Activated naive CD4-positive, alpha-beta T cell treated with anti-CD3 and anti-CD28 coated beads, Interleukin-2, amount 10 ng/mL, durations not matched to agents 7 days and 5 days (primary cell): ENCODE measurements at regions not wholly inside any gene's neighbourhood (a gene's known extent, or its start where the extent isn't known, plus 50 kb on each side); places are given as distances from the start of the nearest gene placed in this dataset.

Experiments used
- CTCF ChIA-PET: fragments of 350-600 bp; sonication (Branson Sonifier 250); formaldehyde crosslinking; loops from one replicate; lab custom pipeline; 2021; ENCODE audit warnings: antibody characterized with exemption; lab: Charles Lee
- DNase-seq: peaks from one replicate; pipeline ENCODE4 v3.0.0-alpha.2; 2020
- H3K27ac Mint-ChIP-seq: one replicate; pipeline ENCODE4 v1.8.0; 2021; ENCODE audit warnings: mild to moderate bottlenecking, moderate library complexity, mixed read lengths
- H3K27me3 Mint-ChIP-seq: one replicate; pipeline ENCODE4 v1.8.0; 2021; ENCODE audit warnings: mild to moderate bottlenecking, mixed read lengths
- H3K36me3 Mint-ChIP-seq: one replicate; pipeline ENCODE4 v1.8.0; 2021; ENCODE audit warnings: mixed read lengths
- H3K4me1 Mint-ChIP-seq: one replicate; pipeline ENCODE4 v1.8.0; 2021; ENCODE audit warnings: mixed read lengths
- H3K4me3 Mint-ChIP-seq: one replicate; pipeline ENCODE4 v1.8.0; 2021; ENCODE audit warnings: mild to moderate bottlenecking, moderate library complexity, mixed read lengths
- H3K9me3 Mint-ChIP-seq: one replicate; pipeline ENCODE4 v1.8.0; 2021; ENCODE audit warnings: mixed read lengths

GRCh38 chr4:147351083-147351787, 129.7 kb upstream of the EDNRA start:
- no peak for DNase-seq
- Mint-ChIP-seq H3K27me3 (no peaks in the 10 kb centered on the region), H3K9me3 (no peaks in the 10 kb centered on the region), H3K36me3 (no peaks in the 10 kb centered on the region), H3K4me3 (no peak overlapping the region), H3K27ac (no peak overlapping the region), H3K4me1 (no peaks in the 10 kb centered on the region)
- CTCF ChIA-PET: no interaction called here

- Mint-ChIP-seq H3K4me3 (no peak overlapping the region), H3K27me3 (no peaks in the 10 kb centered on the region), H3K9me3 (no peaks in the 10 kb centered on the region), H3K36me3 (no peaks in the 10 kb centered on the region), H3K27ac (no peak overlapping the region), H3K4me1 (no peaks in the 10 kb centered on the region)
- DNase-seq: no peak
- CTCF ChIA-PET: no interaction called here
These were observed 126.7 kb upstream of the EDNRA start for GRCh38 chr4:147354237-147354636.

- no peak for DNase-seq
- Mint-ChIP-seq H3K27me3 (no peaks in the 10 kb centered on the region), H3K4me3 (no peak overlapping the region), H3K27ac (no peak overlapping the region), H3K36me3 (no peaks in the 10 kb centered on the region), H3K9me3 (no peaks in the 10 kb centered on the region), H3K4me1 (no peaks in the 10 kb centered on the region)
- CTCF ChIA-PET: no interaction called here
These were observed 125.8 kb upstream of the EDNRA start for GRCh38 chr4:147355032-147355656.

- Mint-ChIP-seq H3K4me3 (no peak overlapping the region), H3K4me1 (no peaks in the 10 kb centered on the region), H3K36me3 (no peaks in the 10 kb centered on the region), H3K27ac (no peak overlapping the region), H3K27me3 (no peaks in the 10 kb centered on the region), H3K9me3 (no peaks in the 10 kb centered on the region)
- DNase-seq: no peak
- CTCF ChIA-PET: no interaction called here
These were observed 125.0 kb upstream of the EDNRA start for GRCh38 chr4:147355847-147356246.

GRCh38 chr4:147360301-147360700, 120.6 kb upstream of the EDNRA start:
- no peaks in the 10 kb centered on the region for H3K9me3 Mint-ChIP-seq
- no peak overlapping the region for H3K4me3 Mint-ChIP-seq
- no peaks in the 10 kb centered on the region for H3K4me1 Mint-ChIP-seq
- DNase-seq: no peak
- H3K27ac Mint-ChIP-seq: no peak overlapping the region
- CTCF ChIA-PET: no interaction called here
- H3K36me3 Mint-ChIP-seq: no peaks in the 10 kb centered on the region
- no peaks in the 10 kb centered on the region for H3K27me3 Mint-ChIP-seq

GRCh38 chr4:147361726-147362125, 119.2 kb upstream of the EDNRA start:
- Mint-ChIP-seq H3K27me3 (no peaks in the 10 kb centered on the region), H3K4me3 (no peak overlapping the region), H3K4me1 (no peaks in the 10 kb centered on the region), H3K9me3 (no peaks in the 10 kb centered on the region), H3K27ac (no peak overlapping the region), H3K36me3 (no peaks in the 10 kb centered on the region)
- CTCF ChIA-PET: no interaction called here
- DNase-seq: no peak

- Mint-ChIP-seq H3K4me3 (no peak overlapping the region), H3K27ac (no peak overlapping the region), H3K4me1 (no peaks in the 10 kb centered on the region), H3K27me3 (no peaks in the 10 kb centered on the region), H3K9me3 (no peaks in the 10 kb centered on the region), H3K36me3 (no peaks in the 10 kb centered on the region)
- CTCF ChIA-PET: no interaction called here
- DNase-seq: no peak
These were observed 118.0 kb upstream of the EDNRA start for GRCh38 chr4:147362938-147363337.

- Mint-ChIP-seq H3K36me3 (no peaks in the 10 kb centered on the region), H3K27ac (no peak overlapping the region), H3K9me3 (no peaks in the 10 kb centered on the region), H3K27me3 (no peaks in the 10 kb centered on the region), H3K4me3 (no peak overlapping the region), H3K4me1 (no peaks in the 10 kb centered on the region)
- CTCF ChIA-PET: no interaction called here
- no peak for DNase-seq
These were observed 117.4 kb upstream of the EDNRA start for GRCh38 chr4:147363514-147363913.

- no peaks in the 10 kb centered on the region for H3K9me3 Mint-ChIP-seq
- no peak overlapping the region for H3K4me3 Mint-ChIP-seq
- CTCF ChIA-PET: no interaction called here
- no peaks in the 10 kb centered on the region for H3K27me3 Mint-ChIP-seq
- H3K27ac Mint-ChIP-seq: no peak overlapping the region
- no peak for DNase-seq
- no peaks in the 10 kb centered on the region for H3K4me1 Mint-ChIP-seq
- H3K36me3 Mint-ChIP-seq: no peaks in the 10 kb centered on the region
These were observed 115.5 kb upstream of the EDNRA start for GRCh38 chr4:147365396-147365795.

GRCh38 chr4:147366164-147366563, 114.7 kb upstream of the EDNRA start:
- no peak for DNase-seq

GRCh38 chr4:147367891-147368290, 113.0 kb upstream of the EDNRA start:
- H3K27ac Mint-ChIP-seq: no peak overlapping the region
- no peak for DNase-seq
- H3K27me3 Mint-ChIP-seq: no peaks in the 10 kb centered on the region
- CTCF ChIA-PET: no interaction called here
- H3K9me3 Mint-ChIP-seq: no peaks in the 10 kb centered on the region
- no peak overlapping the region for H3K4me3 Mint-ChIP-seq
- no peaks in the 10 kb centered on the region for H3K36me3 Mint-ChIP-seq
- H3K4me1 Mint-ChIP-seq: no peaks in the 10 kb centered on the region

More at GRCh38 chr4:147366164-147366563, 114.7 kb upstream of the EDNRA start:
- CTCF ChIA-PET: no interaction called here
- H3K9me3 Mint-ChIP-seq: no peaks in the 10 kb centered on the region
- H3K36me3 Mint-ChIP-seq: no peaks in the 10 kb centered on the region
- H3K4me3 Mint-ChIP-seq: no peak overlapping the region
- no peak overlapping the region for H3K27ac Mint-ChIP-seq
- H3K27me3 Mint-ChIP-seq: no peaks in the 10 kb centered on the region
- no peaks in the 10 kb centered on the region for H3K4me1 Mint-ChIP-seq

GRCh38 chr4:147368948-147369347, 111.9 kb upstream of the EDNRA start:
- Mint-ChIP-seq H3K9me3 (no peaks in the 10 kb centered on the region), H3K4me1 (no peaks in the 10 kb centered on the region), H3K27ac (no peak overlapping the region), H3K27me3 (no peaks in the 10 kb centered on the region), H3K36me3 (no peaks in the 10 kb centered on the region), H3K4me3 (no peak overlapping the region)
- DNase-seq: no peak
- CTCF ChIA-PET: no interaction called here

- H3K9me3 Mint-ChIP-seq: no peaks in the 10 kb centered on the region
- H3K27ac Mint-ChIP-seq: no peak overlapping the region
- H3K36me3 Mint-ChIP-seq: no peaks in the 10 kb centered on the region
- DNase-seq: no peak
- no peaks in the 10 kb centered on the region for H3K4me1 Mint-ChIP-seq
- H3K4me3 Mint-ChIP-seq: no peak overlapping the region
- H3K27me3 Mint-ChIP-seq: no peaks in the 10 kb centered on the region
- CTCF ChIA-PET: no interaction called here
These were observed 110.4 kb upstream of the EDNRA start for GRCh38 chr4:147370473-147370872.

- CTCF ChIA-PET: no interaction called here
- no peaks in the 10 kb centered on the region for H3K27me3 Mint-ChIP-seq
- no peaks in the 10 kb centered on the region for H3K4me1 Mint-ChIP-seq
- H3K4me3 Mint-ChIP-seq: no peak overlapping the region
- H3K9me3 Mint-ChIP-seq: no peaks in the 10 kb centered on the region
- DNase-seq: no peak
- no peaks in the 10 kb centered on the region for H3K36me3 Mint-ChIP-seq
- no peak overlapping the region for H3K27ac Mint-ChIP-seq
These were observed 110.0 kb upstream of the EDNRA start for GRCh38 chr4:147370881-147371280.

GRCh38 chr4:147371661-147372060, 109.2 kb upstream of the EDNRA start:
- no peak overlapping the region for H3K27ac Mint-ChIP-seq
- H3K4me3 Mint-ChIP-seq: no peak overlapping the region
- DNase-seq: no peak
- no peaks in the 10 kb centered on the region for H3K36me3 Mint-ChIP-seq
- CTCF ChIA-PET: no interaction called here
- no peaks in the 10 kb centered on the region for H3K27me3 Mint-ChIP-seq
- no peaks in the 10 kb centered on the region for H3K9me3 Mint-ChIP-seq
- no peaks in the 10 kb centered on the region for H3K4me1 Mint-ChIP-seq
